ENCODE measurements at regions not wholly inside any gene's neighbourhood (a gene's known extent, or its start where the extent isn't known, plus 50 kb on each side); places are given as distances from the start of the nearest gene placed in this dataset.
A peak's percentile ranks its signal among the peaks of the same experiment; 100 is the strongest.

DNA sequence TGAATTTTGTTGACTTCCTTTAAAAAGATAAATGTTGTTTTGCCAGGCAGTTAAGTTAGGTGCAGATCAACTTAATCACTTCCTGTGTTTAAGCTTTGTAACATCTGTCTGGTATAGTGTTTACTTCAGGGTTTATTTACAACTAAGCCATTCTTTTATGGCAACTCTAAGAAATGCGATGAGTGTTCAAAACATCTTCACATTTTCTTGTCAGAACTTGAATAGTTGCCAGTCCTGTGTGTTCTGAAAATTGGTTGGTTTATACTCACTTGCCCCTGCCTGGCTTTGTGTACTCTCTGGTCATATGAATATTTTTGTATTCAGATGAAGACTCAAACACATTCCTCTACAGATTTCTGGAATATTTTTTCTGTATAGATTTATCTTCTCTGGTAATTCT is 327.2 kb downstream of the MDFIC start:
- Histone ChIP-seq H3K27me3 (replicated peaks; ENCODE audit: control insufficient read depth, insufficient read depth, low read length, poor library complexity, severe bottlenecking) (no peaks in the 10 kb centered on the region), H3K4me1 (ENCODE audit: control insufficient read depth, insufficient read depth, low read length, poor library complexity, severe bottlenecking) (no peaks in the 10 kb centered on the region), H3K36me3 (ENCODE audit: control insufficient read depth, insufficient read depth, low read length) (no peaks in the 10 kb centered on the region), H3K9me3 (ENCODE audit: control insufficient read depth, low read length) (no peaks in the 10 kb centered on the region), H3K27ac (ENCODE audit: insufficient read depth, low read length, poor library complexity, severe bottlenecking) (no peak overlapping the region), H3K4me3 (ENCODE audit: insufficient read depth, low read depth, low read length, poor library complexity, severe bottlenecking) (no peak overlapping the region)
- no peak for DNase-seq

DNA sequence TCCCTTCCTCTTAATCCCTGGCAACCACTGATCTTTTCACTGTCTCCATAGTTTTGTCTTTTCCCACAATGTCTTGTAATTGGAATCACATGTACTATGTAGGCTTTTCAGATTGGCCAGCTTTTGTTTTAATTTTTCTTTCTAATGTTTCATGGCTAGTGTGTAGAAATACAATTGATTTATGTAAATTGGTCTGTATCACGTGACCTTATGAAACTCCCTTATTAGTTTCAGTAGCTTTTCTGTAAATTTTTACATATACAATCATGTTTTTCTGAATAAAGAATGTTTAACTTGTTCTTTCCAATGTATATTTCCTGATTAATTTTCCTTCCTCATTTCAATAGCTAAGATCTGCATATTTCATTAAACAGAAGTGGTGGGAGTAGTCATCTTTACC is 319.3 kb downstream of the MDFIC start:
- no peak overlapping the region for H3K4me3 ChIP-seq (ENCODE audit: insufficient read depth, low read depth, low read length, poor library complexity, severe bottlenecking)
- no peak for DNase-seq

DNA sequence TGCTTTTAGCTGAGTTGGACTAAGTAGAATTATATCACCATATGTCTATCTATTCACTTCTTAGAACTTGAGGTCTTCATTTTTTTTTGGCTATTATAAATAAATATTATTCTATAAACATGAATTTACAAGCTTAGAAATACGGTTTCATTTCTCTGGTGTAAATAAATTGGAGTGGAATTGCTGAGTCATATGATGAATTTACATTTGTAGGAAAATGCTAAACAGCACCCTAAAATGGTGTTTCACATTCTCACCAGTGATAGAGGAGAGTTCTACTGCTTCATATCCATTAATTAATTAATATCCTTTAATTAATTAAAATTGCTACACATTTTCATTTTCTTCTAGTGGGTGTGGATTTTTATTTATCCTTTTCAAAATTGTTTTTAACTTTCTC is 318.3 kb downstream of the MDFIC start:
- H3K4me1 ChIP-seq (ENCODE audit: control insufficient read depth, insufficient read depth, low read length, poor library complexity, severe bottlenecking): no peaks in the 10 kb centered on the region
- DNase-seq: no peak
- H3K9me3 ChIP-seq (ENCODE audit: control insufficient read depth, low read length): peaks cover 3% of the 10 kb centered on the region
- no peaks in the 10 kb centered on the region for H3K36me3 ChIP-seq (ENCODE audit: control insufficient read depth, insufficient read depth, low read length)
- no peaks in the 10 kb centered on the region for H3K27me3 ChIP-seq (replicated peaks; ENCODE audit: control insufficient read depth, insufficient read depth, low read length, poor library complexity, severe bottlenecking)
- no peak overlapping the region for H3K27ac ChIP-seq (ENCODE audit: insufficient read depth, low read length, poor library complexity, severe bottlenecking)
- H3K4me3 ChIP-seq (ENCODE audit: insufficient read depth, low read depth, low read length, poor library complexity, severe bottlenecking): no peak overlapping the region

More for the DNA sequence above, 319.3 kb downstream of the MDFIC start:
- H3K27me3 ChIP-seq (replicated peaks; ENCODE audit: control insufficient read depth, insufficient read depth, low read length, poor library complexity, severe bottlenecking): no peaks in the 10 kb centered on the region
- H3K4me1 ChIP-seq (ENCODE audit: control insufficient read depth, insufficient read depth, low read length, poor library complexity, severe bottlenecking): no peaks in the 10 kb centered on the region
- no peaks in the 10 kb centered on the region for H3K9me3 ChIP-seq (ENCODE audit: control insufficient read depth, low read length)
- no peaks in the 10 kb centered on the region for H3K36me3 ChIP-seq (ENCODE audit: control insufficient read depth, insufficient read depth, low read length)
- H3K27ac ChIP-seq (ENCODE audit: insufficient read depth, low read length, poor library complexity, severe bottlenecking): no peak overlapping the region

DNA sequence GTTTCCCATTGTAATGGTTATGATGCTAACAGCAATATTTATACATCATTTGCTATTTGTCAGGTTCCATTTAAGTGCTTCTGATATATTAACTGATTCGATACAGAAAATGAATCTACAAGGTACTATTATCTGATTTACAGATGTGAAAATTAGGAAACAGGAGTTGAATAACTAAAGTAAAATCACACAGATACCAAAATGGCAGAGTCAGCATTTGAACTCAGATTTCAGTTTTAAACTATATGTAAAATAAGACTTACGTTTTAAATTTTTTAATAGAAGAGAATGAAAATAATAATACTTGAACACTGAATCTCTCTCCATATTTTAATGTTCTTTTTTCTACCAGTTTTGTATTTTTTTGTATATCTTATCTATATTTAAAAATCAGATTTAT is 313.2 kb downstream of the MDFIC start:
- Histone ChIP-seq H3K27me3 (replicated peaks; ENCODE audit: control insufficient read depth, insufficient read depth, low read length, poor library complexity, severe bottlenecking) (no peaks in the 10 kb centered on the region), H3K36me3 (ENCODE audit: control insufficient read depth, insufficient read depth, low read length) (no peaks in the 10 kb centered on the region), H3K4me1 (ENCODE audit: control insufficient read depth, insufficient read depth, low read length, poor library complexity, severe bottlenecking) (peaks cover 10% of the 10 kb centered on the region), H3K4me3 (ENCODE audit: insufficient read depth, low read depth, low read length, poor library complexity, severe bottlenecking) (no peak overlapping the region), H3K9me3 (ENCODE audit: control insufficient read depth, low read length) (peaks cover 3% of the 10 kb centered on the region), H3K27ac (ENCODE audit: insufficient read depth, low read length, poor library complexity, severe bottlenecking) (no peak overlapping the region)
- DNase-seq: no peak

DNA sequence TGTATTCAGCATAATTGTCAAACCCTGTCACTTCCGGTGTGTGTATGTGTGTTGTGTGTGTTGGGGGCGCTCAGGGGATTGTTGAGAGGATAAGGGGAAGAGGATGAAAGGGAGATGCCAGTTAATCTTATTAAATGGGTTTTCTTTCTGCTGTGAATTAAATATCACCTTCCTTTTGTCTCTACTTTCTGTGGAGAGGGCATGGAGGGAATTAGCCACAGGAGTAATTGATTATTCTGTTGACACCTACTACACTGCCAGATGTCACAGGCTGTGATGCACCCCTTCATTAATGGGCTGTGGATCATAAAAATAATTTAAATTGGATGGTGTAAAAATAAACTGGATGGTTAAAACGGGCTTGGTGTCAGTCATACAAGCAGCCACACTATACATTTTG is 311.9 kb downstream of the MDFIC start:
- no peaks in the 10 kb centered on the region for H3K36me3 ChIP-seq (ENCODE audit: control insufficient read depth, insufficient read depth, low read length)
- no peak overlapping the region for H3K27ac ChIP-seq (ENCODE audit: insufficient read depth, low read length, poor library complexity, severe bottlenecking)
- no peaks in the 10 kb centered on the region for H3K27me3 ChIP-seq (replicated peaks; ENCODE audit: control insufficient read depth, insufficient read depth, low read length, poor library complexity, severe bottlenecking)
- H3K4me1 ChIP-seq (ENCODE audit: control insufficient read depth, insufficient read depth, low read length, poor library complexity, severe bottlenecking): peaks cover 15% of the 10 kb centered on the region
- peaks cover 3% of the 10 kb centered on the region for H3K9me3 ChIP-seq (ENCODE audit: control insufficient read depth, low read length)
- no peak overlapping the region for H3K4me3 ChIP-seq (ENCODE audit: insufficient read depth, low read depth, low read length, poor library complexity, severe bottlenecking)
- no peak for DNase-seq

DNA sequence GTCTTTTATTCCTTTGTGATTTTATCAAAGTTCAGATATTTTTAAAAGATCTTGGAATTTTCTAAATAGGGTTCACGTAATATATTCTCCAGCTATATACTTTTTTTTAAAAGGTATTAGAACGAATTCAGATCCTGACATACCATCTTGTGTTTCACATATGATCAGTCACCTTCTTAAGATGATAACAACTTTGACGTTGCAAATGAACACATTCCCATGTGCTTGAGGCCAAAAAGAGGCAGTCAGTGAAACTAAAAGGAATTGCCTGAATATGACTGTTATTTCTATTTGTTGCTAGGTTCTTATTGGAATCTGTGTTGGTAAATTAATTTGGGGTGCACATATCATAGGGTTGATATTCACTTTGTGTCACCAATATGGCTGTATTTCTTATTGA is 310.1 kb downstream of the MDFIC start:
- Histone ChIP-seq H3K4me3 (ENCODE audit: insufficient read depth, low read depth, low read length, poor library complexity, severe bottlenecking) (no peak overlapping the region), H3K27me3 (replicated peaks; ENCODE audit: control insufficient read depth, insufficient read depth, low read length, poor library complexity, severe bottlenecking) (no peaks in the 10 kb centered on the region), H3K9me3 (ENCODE audit: control insufficient read depth, low read length) (peaks cover 3% of the 10 kb centered on the region), H3K27ac (ENCODE audit: insufficient read depth, low read length, poor library complexity, severe bottlenecking) (peak overlapping the region; percentile 70), H3K36me3 (ENCODE audit: control insufficient read depth, insufficient read depth, low read length) (no peaks in the 10 kb centered on the region), H3K4me1 (ENCODE audit: control insufficient read depth, insufficient read depth, low read length, poor library complexity, severe bottlenecking) (peaks cover 15% of the 10 kb centered on the region)
- DNase-seq: no peak

DNA sequence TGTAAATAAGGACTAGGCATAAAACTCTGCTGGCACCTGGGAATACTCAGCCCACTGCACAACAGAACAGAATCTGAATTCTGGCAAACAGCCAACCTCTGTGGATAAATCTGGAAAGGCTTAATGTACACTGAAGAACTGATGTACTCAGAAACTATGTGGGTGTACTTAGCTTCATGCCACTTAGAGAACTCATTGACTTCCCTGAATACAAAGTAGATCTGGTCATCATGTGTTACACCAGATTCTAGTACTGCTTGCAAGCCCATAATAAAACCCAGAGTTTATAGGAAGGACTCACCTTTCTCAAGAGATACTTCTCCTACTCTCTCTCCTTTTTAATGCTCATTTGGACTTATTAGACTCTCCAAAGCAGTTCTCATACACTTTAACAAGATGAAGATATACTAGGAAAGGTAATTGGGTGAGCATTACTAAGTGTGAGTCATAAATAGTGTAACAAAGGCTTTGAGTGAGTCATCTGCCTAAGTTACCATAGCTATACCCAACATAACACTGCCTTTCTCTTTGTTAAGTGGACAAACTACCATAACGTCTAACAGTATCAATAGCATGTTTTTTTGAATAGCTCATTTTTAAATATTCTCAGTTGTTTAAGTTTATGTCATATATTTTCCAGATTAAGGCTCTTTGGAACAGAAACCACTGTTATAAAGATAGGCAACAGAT is 309.1 kb downstream of the MDFIC start:
- no peak for DNase-seq
- Histone ChIP-seq H3K9me3 (ENCODE audit: control insufficient read depth, low read length) (peaks cover 3% of the 10 kb centered on the region), H3K4me1 (ENCODE audit: control insufficient read depth, insufficient read depth, low read length, poor library complexity, severe bottlenecking) (peaks cover 15% of the 10 kb centered on the region), H3K27ac (ENCODE audit: insufficient read depth, low read length, poor library complexity, severe bottlenecking) (peak overlapping the region; percentile 70), H3K27me3 (replicated peaks; ENCODE audit: control insufficient read depth, insufficient read depth, low read length, poor library complexity, severe bottlenecking) (no peaks in the 10 kb centered on the region), H3K4me3 (ENCODE audit: insufficient read depth, low read depth, low read length, poor library complexity, severe bottlenecking) (no peak overlapping the region), H3K36me3 (ENCODE audit: control insufficient read depth, insufficient read depth, low read length) (no peaks in the 10 kb centered on the region)

DNA sequence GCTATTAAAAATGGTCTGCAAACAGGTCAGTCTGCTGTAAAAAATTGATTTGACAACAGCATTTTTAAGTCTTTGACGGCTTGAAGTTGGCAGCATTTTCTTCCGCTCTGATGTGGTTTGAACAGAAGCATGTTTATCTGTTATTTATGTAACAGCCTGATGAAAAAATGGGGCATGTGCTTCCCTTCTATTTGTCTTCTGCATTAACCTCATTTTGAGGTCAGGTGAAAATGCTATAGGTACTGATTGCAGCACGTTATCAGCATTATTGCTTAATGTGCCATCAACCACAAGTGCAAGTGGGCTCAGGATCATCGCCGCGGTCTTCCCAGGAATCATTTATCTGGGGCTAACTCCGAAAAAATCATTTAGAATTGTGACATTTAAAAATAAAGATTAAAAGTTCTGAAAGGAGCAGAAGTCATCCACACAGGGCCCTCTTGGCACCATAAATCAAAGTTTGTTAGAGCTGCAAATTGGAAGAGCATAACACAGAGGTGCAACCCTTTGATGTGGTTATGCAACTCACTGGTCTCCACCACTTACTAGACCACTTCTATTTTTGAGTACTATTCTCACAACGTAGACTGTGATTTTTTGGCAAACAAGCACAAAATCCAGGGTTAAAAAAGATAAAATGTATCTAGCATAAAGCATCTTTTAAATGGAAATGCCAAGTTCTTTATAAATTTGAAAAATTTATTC is 307.7 kb downstream of the MDFIC start:
- peak in 2 of 3 donors; percentile 11 to 15 for DNase-seq
- H3K27ac ChIP-seq (ENCODE audit: insufficient read depth, low read length, poor library complexity, severe bottlenecking): peak overlapping the region; percentile 70
- peaks cover 15% of the 10 kb centered on the region for H3K4me1 ChIP-seq (ENCODE audit: control insufficient read depth, insufficient read depth, low read length, poor library complexity, severe bottlenecking)
- no peaks in the 10 kb centered on the region for H3K36me3 ChIP-seq (ENCODE audit: control insufficient read depth, insufficient read depth, low read length)
- no peaks in the 10 kb centered on the region for H3K9me3 ChIP-seq (ENCODE audit: control insufficient read depth, low read length)
- H3K27me3 ChIP-seq (replicated peaks; ENCODE audit: control insufficient read depth, insufficient read depth, low read length, poor library complexity, severe bottlenecking): no peaks in the 10 kb centered on the region
- no peak overlapping the region for H3K4me3 ChIP-seq (ENCODE audit: insufficient read depth, low read depth, low read length, poor library complexity, severe bottlenecking)

DNA sequence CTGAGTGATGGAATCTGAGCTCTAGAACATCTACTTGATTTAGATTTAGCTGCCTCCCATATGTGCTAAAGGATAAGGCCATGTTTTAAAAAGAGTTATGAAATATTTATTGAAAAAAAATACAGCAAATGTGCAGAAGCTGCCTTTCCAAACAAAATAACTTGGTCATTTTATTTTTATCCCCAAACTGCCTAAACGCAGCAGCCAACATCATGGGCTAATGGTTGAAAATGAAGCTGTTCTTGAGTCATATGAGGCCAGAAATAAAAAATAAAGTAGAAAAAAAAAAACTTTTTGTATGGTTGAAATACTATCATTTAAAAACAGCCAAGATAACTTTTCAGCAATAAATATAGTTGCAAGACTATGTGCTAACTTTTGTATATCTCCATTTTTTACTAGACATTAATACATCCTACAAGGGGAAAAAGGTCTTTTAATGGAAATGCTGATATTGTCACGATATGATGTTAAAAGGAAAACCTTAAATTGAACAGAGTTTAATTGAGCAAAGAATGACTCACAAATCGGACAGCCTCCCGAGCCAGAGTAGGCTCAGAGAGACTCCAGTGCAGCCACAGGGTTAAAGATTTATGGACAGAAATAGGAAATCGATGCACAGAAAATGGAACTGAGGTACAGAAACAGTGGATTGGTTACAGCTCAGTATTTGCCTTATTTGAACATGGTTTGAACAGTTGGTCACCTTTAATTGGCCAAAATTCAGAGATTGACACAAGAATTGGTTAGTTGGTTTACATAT is 305.8 kb downstream of the MDFIC start:
- DNase-seq: no peak
- Histone ChIP-seq H3K27me3 (replicated peaks; ENCODE audit: control insufficient read depth, insufficient read depth, low read length, poor library complexity, severe bottlenecking) (no peaks in the 10 kb centered on the region), H3K4me3 (ENCODE audit: insufficient read depth, low read depth, low read length, poor library complexity, severe bottlenecking) (no peak overlapping the region), H3K27ac (ENCODE audit: insufficient read depth, low read length, poor library complexity, severe bottlenecking) (no peak overlapping the region), H3K4me1 (ENCODE audit: control insufficient read depth, insufficient read depth, low read length, poor library complexity, severe bottlenecking) (peaks cover 15% of the 10 kb centered on the region), H3K36me3 (ENCODE audit: control insufficient read depth, insufficient read depth, low read length) (no peaks in the 10 kb centered on the region), H3K9me3 (ENCODE audit: control insufficient read depth, low read length) (no peaks in the 10 kb centered on the region)

DNA sequence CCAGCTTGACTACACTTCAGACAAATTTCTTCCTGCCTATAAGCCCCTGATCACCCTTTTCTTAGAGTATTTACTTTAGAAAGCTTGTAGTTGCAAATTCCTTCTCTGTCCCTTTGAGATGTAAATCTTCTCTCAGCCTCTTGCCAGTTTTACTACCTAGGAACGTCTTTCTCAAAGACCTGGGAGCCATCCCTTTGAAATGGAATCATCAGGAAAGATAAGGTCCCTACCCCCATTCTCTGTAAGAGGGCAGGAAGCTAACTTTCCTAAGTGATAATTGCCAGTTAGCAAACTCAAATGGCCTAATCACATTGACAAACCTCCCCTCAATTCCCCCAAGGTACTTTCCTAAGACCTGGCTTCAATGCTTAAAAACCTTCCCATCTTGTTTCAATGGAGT is 304.5 kb downstream of the MDFIC start:
- Histone ChIP-seq H3K4me1 (ENCODE audit: control insufficient read depth, insufficient read depth, low read length, poor library complexity, severe bottlenecking) (peaks cover 14% of the 10 kb centered on the region), H3K4me3 (ENCODE audit: insufficient read depth, low read depth, low read length, poor library complexity, severe bottlenecking) (no peak overlapping the region), H3K9me3 (ENCODE audit: control insufficient read depth, low read length) (no peaks in the 10 kb centered on the region), H3K27ac (ENCODE audit: insufficient read depth, low read length, poor library complexity, severe bottlenecking) (no peak overlapping the region), H3K36me3 (ENCODE audit: control insufficient read depth, insufficient read depth, low read length) (no peaks in the 10 kb centered on the region), H3K27me3 (replicated peaks; ENCODE audit: control insufficient read depth, insufficient read depth, low read length, poor library complexity, severe bottlenecking) (no peaks in the 10 kb centered on the region)
- DNase-seq: no peak
